HepG2 (cell line): ENCODE measurements at regions not wholly inside any gene's neighbourhood (a gene's known extent, or its start where the extent isn't known, plus 50 kb on each side); places are given as distances from the start of the nearest gene placed in this dataset.

Experiments
- ATAC-seq: fragments of 200-7000 bp; cut with Tn5 transposase; 3 replicates; pipeline ENCODE4 v1.9.1; 2020; ENCODE audit warnings: mild to moderate bottlenecking, moderate library complexity
- BruUV-seq: library from RNA; stranded (reverse); fragments of 400-500 nt; replicated peaks from 2 replicates; lab custom pipeline; 2021; lab: Mats Ljungman, UMichigan
- CTCF ChIA-PET: fragments of 300-600 bp; formaldehyde crosslinking; extraction: SDS; loops from one replicate; lab custom pipeline; 2021; ENCODE audit warnings: low total read pairs, inconsistent platforms, low intra/inter-chr PET ratio; lab: Yijun Ruan, JAX
- POLR2A ChIA-PET: fragments of 350-600 bp; sonication (Branson Sonifier 250); formaldehyde crosslinking; loops from one replicate; lab custom pipeline; 2020; ENCODE audit warnings: antibody characterized with exemption, inconsistent platforms; lab: Yijun Ruan, JAX
- DNase-seq: peaks from one replicate; pipeline ENCODE4 v3.0.0-alpha.2; 2015; ENCODE audit warnings: low spot score
- FAIRE-seq: peaks from 3 replicates; lab custom pipeline; 2011; peaks lifted over from hg19 to GRCh38; lab: Jason Lieb, UNC
- H2AFZ ChIP-seq: one replicate; pipeline ENCODE4 v1.6.1; 2011; ENCODE audit warnings: low read length, inconsistent platforms
- H3K27ac ChIP-seq: fragments of 300-600 bp; 3 replicates; pipeline ENCODE4 v1.8.0; 2011; ENCODE audit warnings: mixed run types, mild to moderate bottlenecking, mixed read lengths, low read length, inconsistent platforms; ENCODE audit not compliant: insufficient read depth; ENCODE audit errors: extremely low read length
- H3K27me3 ChIP-seq, 2 experiments: fragments of 200-600 bp in 1 of 2; 2 replicates in 1 of 2; 3 replicates in 1 of 2; pipeline versions ENCODE4 v1.6.0 to v1.8.0; 2011; ENCODE audit warnings: low read length in 2 of 2, mild to moderate bottlenecking in 2 of 2, moderate library complexity in 2 of 2, inconsistent platforms in 1 of 2; ENCODE audit not compliant: insufficient read depth in 2 of 2, control insufficient read depth in 1 of 2
- H3K36me3 ChIP-seq, 2 experiments: fragments of 200-600 bp in 1 of 2; replicated peaks in 1 of 2; 2 replicates in 1 of 2; 3 replicates in 1 of 2; pipeline versions ENCODE4 v1.5.1 to v1.8.0; 2011; ENCODE audit warnings: low read length in 2 of 2, inconsistent platforms in 1 of 2; ENCODE audit not compliant: insufficient read depth in 2 of 2, control insufficient read depth in 1 of 2
- H3K4me1 ChIP-seq: 2 replicates; pipeline ENCODE4 v1.5.1; 2012; ENCODE audit warnings: low read length, inconsistent platforms; ENCODE audit not compliant: insufficient read depth
- H3K4me2 ChIP-seq: 2 replicates; pipeline ENCODE4 v1.6.0; 2011; ENCODE audit warnings: low read depth, low read length, inconsistent platforms
- H3K4me3 ChIP-seq, 3 experiments: fragments of 200-600 bp in 1 of 3; sonication (generic), shearing (Covaris generic) in 1 of 3; replicated peaks in 1 of 3; 2 replicates each; pipeline ENCODE4 v1.5.1; 2011 to 2016; ENCODE audit warnings: low read length in 3 of 3, inconsistent platforms in 2 of 3, low read depth in 2 of 3, mild to moderate bottlenecking in 2 of 3, control low read depth in 1 of 3, mixed read lengths in 1 of 3; ENCODE audit not compliant: insufficient read depth in 1 of 3
- H3K79me2 ChIP-seq: one replicate; pipeline ENCODE4 v1.6.1; 2011; ENCODE audit warnings: low read length, inconsistent platforms; ENCODE audit not compliant: insufficient read depth
- H3K9ac ChIP-seq: 2 replicates; pipeline ENCODE4 v1.6.0; 2011; ENCODE audit warnings: mild to moderate bottlenecking, low read depth, low read length, inconsistent platforms; ENCODE audit not compliant: insufficient read depth
- H3K9me3 ChIP-seq: 2 replicates; pipeline ENCODE4 v1.5.1; 2012; ENCODE audit warnings: mild to moderate bottlenecking, low read length
- H4K20me1 ChIP-seq: 2 replicates; pipeline ENCODE4 v1.6.0; 2011; ENCODE audit warnings: inconsistent platforms, mild to moderate bottlenecking, low read length, moderate library complexity; ENCODE audit not compliant: insufficient read depth
- AHR ChIP-seq: IDR thresholded peaks from 2 replicates; pipeline ENCODE4 v1.6.1; 2018; ENCODE audit warnings: missing genetic modification reagents, missing compliant biosample characterization
- ELF3 ChIP-seq: IDR thresholded peaks from 2 replicates; pipeline ENCODE4 v1.6.1; 2016; ENCODE audit warnings: missing genetic modification reagents, missing compliant biosample characterization
- HOXA3 ChIP-seq: sonication (generic); formaldehyde crosslinking; IDR thresholded peaks from 2 replicates; pipeline ENCODE4 v1.5.0; 2020; ENCODE audit warnings: missing genetic modification reagents
- KLF16 ChIP-seq, 2 experiments: sonication (generic) in 1 of 2; formaldehyde crosslinking in 1 of 2; IDR thresholded peaks; 2 replicates each; pipeline versions ENCODE4 v1.6.1 to v1.8.0; 2016 to 2023; ENCODE audit warnings: missing genetic modification reagents in 2 of 2, missing compliant biosample characterization in 1 of 2
- NCOA1 ChIP-seq: sonication (generic); formaldehyde crosslinking; IDR thresholded peaks from 2 replicates; pipeline ENCODE4 v1.9.0; 2021; ENCODE audit warnings: missing genetic modification reagents
- RARA ChIP-seq: IDR thresholded peaks from 2 replicates; pipeline ENCODE4 v1.6.1; 2016; ENCODE audit warnings: missing genetic modification reagents, missing compliant biosample characterization
- REPIN1 ChIP-seq: sonication (generic); formaldehyde crosslinking; IDR thresholded peaks from 2 replicates; pipeline ENCODE4 v1.8.0; 2022; ENCODE audit warnings: missing genetic modification reagents, low read depth, mild to moderate bottlenecking, borderline replicate concordance
- SMYD3 ChIP-seq: sonication (generic); formaldehyde crosslinking; IDR thresholded peaks from 2 replicates; pipeline ENCODE4 v1.8.1; 2023; ENCODE audit warnings: mild to moderate bottlenecking, missing genetic modification reagents
- SOX5 ChIP-seq: IDR thresholded peaks from 2 replicates; pipeline ENCODE4 v1.6.1; 2016; ENCODE audit warnings: borderline replicate concordance
- TCF7L2 ChIP-seq: IDR thresholded peaks from 2 replicates; pipeline ENCODE4 v1.6.1; 2011; ENCODE audit warnings: mild to moderate bottlenecking, low read depth, low read length, moderate library complexity
- ZNF607 ChIP-seq: sonication (generic); formaldehyde crosslinking; IDR thresholded peaks from 2 replicates; pipeline ENCODE4 v1.5.1; 2020; ENCODE audit warnings: missing genetic modification reagents, mild to moderate bottlenecking, borderline replicate concordance
- ZNF644 ChIP-seq: IDR thresholded peaks from 2 replicates; pipeline ENCODE4 v1.6.1; 2016; ENCODE audit warnings: low read depth
- ZNF878 ChIP-seq: sonication (generic); formaldehyde crosslinking; IDR thresholded peaks from 2 replicates; pipeline ENCODE4 v1.8.1; 2023; ENCODE audit warnings: mild to moderate bottlenecking, missing genetic modification reagents, moderate library complexity
- WGBS: methylation state at CpG from one replicate; pipeline ENCODE4 v1.1.6; 2017; ENCODE audit warnings: low lambda C conversion rate; 5-methylcytosine and 5-hydroxymethylcytosine counted together
- in situ Hi-C: cut with HindIII; loops from 2 replicates; pipeline ENCODE4 v1.10.0; 2017; ENCODE audit warnings: low pct_unique_long_range_greater_than_20kb; ENCODE audit not compliant: extremely low pct_ligation_motif_present
- intact Hi-C: fragments of 100-400 bp; cut with micrococcal nuclease; formaldehyde crosslinking; loops from one replicate; pipeline ENCODE4 v1.10.0; 2022; ENCODE audit not compliant: unreplicated experiment
- TF ChIP-seq, protein P1 (sequence below): sonication (generic); formaldehyde crosslinking; IDR thresholded peaks from 2 replicates; pipeline ENCODE4 v1.4.0; 2020; ENCODE audit warnings: mild to moderate bottlenecking, missing genetic modification reagents
- TF ChIP-seq, protein P2 (sequence below): sonication (generic); formaldehyde crosslinking; IDR thresholded peaks from 2 replicates; pipeline ENCODE4 v1.4.0; 2020; ENCODE audit warnings: missing genetic modification reagents, borderline replicate concordance

DNA sequence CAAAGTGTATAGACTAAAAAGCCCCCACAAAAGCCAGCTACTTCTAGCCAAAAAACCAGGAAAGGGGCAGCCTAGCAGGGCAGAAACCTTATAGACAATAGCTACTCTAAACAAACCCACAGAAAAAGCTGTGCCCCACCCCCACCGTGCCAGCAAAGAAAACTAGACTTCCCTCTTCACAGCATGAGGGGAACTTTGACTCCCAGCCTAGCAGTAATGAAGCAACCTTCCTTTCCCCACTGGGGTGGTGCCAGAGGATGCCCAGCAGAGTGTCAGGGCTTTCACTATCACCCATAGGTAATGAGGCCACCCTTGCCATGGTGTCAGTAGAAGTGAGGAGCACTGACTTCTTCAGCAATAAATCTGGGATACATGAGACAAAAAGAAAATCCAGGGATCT, 99.0 kb upstream of the LGSN start:
- no peak overlapping the region for H3K9ac ChIP-seq
- peak; percentile 91 for ATAC-seq
- peak; percentile 57; the same call in 1 of the 2 replicates for TF ChIP-seq SOX5
- TF ChIP-seq, protein P1, sequence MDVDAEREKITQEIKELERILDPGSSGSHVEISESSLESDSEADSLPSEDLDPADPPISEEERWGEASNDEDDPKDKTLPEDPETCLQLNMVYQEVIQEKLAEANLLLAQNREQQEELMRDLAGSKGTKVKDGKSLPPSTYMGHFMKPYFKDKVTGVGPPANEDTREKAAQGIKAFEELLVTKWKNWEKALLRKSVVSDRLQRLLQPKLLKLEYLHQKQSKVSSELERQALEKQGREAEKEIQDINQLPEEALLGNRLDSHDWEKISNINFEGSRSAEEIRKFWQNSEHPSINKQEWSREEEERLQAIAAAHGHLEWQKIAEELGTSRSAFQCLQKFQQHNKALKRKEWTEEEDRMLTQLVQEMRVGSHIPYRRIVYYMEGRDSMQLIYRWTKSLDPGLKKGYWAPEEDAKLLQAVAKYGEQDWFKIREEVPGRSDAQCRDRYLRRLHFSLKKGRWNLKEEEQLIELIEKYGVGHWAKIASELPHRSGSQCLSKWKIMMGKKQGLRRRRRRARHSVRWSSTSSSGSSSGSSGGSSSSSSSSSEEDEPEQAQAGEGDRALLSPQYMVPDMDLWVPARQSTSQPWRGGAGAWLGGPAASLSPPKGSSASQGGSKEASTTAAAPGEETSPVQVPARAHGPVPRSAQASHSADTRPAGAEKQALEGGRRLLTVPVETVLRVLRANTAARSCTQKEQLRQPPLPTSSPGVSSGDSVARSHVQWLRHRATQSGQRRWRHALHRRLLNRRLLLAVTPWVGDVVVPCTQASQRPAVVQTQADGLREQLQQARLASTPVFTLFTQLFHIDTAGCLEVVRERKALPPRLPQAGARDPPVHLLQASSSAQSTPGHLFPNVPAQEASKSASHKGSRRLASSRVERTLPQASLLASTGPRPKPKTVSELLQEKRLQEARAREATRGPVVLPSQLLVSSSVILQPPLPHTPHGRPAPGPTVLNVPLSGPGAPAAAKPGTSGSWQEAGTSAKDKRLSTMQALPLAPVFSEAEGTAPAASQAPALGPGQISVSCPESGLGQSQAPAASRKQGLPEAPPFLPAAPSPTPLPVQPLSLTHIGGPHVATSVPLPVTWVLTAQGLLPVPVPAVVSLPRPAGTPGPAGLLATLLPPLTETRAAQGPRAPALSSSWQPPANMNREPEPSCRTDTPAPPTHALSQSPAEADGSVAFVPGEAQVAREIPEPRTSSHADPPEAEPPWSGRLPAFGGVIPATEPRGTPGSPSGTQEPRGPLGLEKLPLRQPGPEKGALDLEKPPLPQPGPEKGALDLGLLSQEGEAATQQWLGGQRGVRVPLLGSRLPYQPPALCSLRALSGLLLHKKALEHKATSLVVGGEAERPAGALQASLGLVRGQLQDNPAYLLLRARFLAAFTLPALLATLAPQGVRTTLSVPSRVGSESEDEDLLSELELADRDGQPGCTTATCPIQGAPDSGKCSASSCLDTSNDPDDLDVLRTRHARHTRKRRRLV (CRISPR knock-in tag): 0 out of 2 replicates have a peak, but pooled peaks have one; percentile 6
- peak; percentile 22; the same call in 1 of the 2 replicates for TF ChIP-seq HOXA3
- TF ChIP-seq, protein P2, sequence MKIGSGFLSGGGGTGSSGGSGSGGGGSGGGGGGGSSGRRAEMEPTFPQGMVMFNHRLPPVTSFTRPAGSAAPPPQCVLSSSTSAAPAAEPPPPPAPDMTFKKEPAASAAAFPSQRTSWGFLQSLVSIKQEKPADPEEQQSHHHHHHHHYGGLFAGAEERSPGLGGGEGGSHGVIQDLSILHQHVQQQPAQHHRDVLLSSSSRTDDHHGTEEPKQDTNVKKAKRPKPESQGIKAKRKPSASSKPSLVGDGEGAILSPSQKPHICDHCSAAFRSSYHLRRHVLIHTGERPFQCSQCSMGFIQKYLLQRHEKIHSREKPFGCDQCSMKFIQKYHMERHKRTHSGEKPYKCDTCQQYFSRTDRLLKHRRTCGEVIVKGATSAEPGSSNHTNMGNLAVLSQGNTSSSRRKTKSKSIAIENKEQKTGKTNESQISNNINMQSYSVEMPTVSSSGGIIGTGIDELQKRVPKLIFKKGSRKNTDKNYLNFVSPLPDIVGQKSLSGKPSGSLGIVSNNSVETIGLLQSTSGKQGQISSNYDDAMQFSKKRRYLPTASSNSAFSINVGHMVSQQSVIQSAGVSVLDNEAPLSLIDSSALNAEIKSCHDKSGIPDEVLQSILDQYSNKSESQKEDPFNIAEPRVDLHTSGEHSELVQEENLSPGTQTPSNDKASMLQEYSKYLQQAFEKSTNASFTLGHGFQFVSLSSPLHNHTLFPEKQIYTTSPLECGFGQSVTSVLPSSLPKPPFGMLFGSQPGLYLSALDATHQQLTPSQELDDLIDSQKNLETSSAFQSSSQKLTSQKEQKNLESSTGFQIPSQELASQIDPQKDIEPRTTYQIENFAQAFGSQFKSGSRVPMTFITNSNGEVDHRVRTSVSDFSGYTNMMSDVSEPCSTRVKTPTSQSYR (CRISPR knock-in tag): peak; percentile 95
- TF ChIP-seq ZNF878: 0 out of 2 replicates have a peak, but pooled peaks have one; percentile 65
- TF ChIP-seq KLF16 (CRISPR knock-in tag; IDR thresholded peaks at IDR 0.05): peak in 1 of 2 experiments; percentile 23; a peak in 1 of 4 replicates
- TF ChIP-seq NCOA1 (CRISPR knock-in tag): no peak
- TF ChIP-seq TCF7L2: no peak
- TF ChIP-seq RARA (CRISPR knock-in tag): peak; percentile 21; the same call in 1 of the 2 replicates
- 0 out of 2 replicates have a peak, but pooled peaks have one; percentile 20 for TF ChIP-seq ZNF607 (CRISPR knock-in tag)
- peak; percentile 72; the same call in 1 of the 2 replicates for TF ChIP-seq ZNF644
- TF ChIP-seq ELF3 (CRISPR knock-in tag): peak; percentile 64; the same call in 1 of the 2 replicates
- 0 out of 2 replicates have a peak, but pooled peaks have one; percentile 43 for TF ChIP-seq SMYD3 (CRISPR knock-in tag)
- no peak for TF ChIP-seq AHR (CRISPR knock-in tag)
- TF ChIP-seq REPIN1 (CRISPR knock-in tag): peak; percentile 62; the same call in 1 of the 2 replicates

More for the DNA sequence above, 99.0 kb upstream of the LGSN start:
- no peak overlapping the region for H3K4me3 ChIP-seq
- no peaks in the 10 kb centered on the region for H4K20me1 ChIP-seq
- H3K79me2 ChIP-seq: no peaks in the 10 kb centered on the region
- no peak overlapping the region for H3K4me2 ChIP-seq
- 0% methylated on average over 1 of the region's 1 CpG for WGBS
- peak; percentile 74 for DNase-seq
- no peaks in the 10 kb centered on the region for H3K27me3 ChIP-seq
- H3K9me3 ChIP-seq: no peaks in the 10 kb centered on the region
- CTCF ChIA-PET: no interaction called here
- BruUV-seq: no TSS peak
- H3K27ac ChIP-seq: peak overlapping the region; percentile 27
- peaks cover 33% of the 10 kb centered on the region for H3K4me1 ChIP-seq
- in situ Hi-C loops (no loop called here), intact Hi-C loops (no loop called here)
- no peak overlapping the region for H2AFZ ChIP-seq
- no peak for FAIRE-seq
- POLR2A ChIA-PET: interaction anchor here (0.7 to 1.4 kb wide), 3 partner anchors 27 to 217 kb away, joined by 3 to 6 read pairs (median 3); partner anchors contain the start of gene PHF3
- H3K36me3 ChIP-seq: no peaks in the 10 kb centered on the region
